Mesenchymal stem cell (in vitro differentiated cells and primary cell): ENCODE measurements at regions not wholly inside any gene's neighbourhood (a gene's known extent, or its start where the extent isn't known, plus 50 kb on each side); places are given as distances from the start of the nearest gene placed in this dataset.
A peak's percentile ranks its signal among the peaks of the same experiment; 100 is the strongest.
"Not testable (repeated sequence)": the region's sequence is repeated elsewhere in the genome, so short reads cannot be mapped to it uniquely, and the experiment has no call there.

Experiments
- DNase-seq: peaks from one replicate; pipeline ENCODE4 v3.0.0-alpha.2; 2013
- H2AFZ ChIP-seq: one replicate; pipeline ENCODE4 v1.6.1; 2013; ENCODE audit warnings: low read depth, mild to moderate bottlenecking, control low read depth, inconsistent platforms, low read length, moderate library complexity
- H2AK5ac ChIP-seq: 2 replicates; pipeline ENCODE4 v1.6.1; 2013; ENCODE audit warnings: low read length, moderate library complexity, mild to moderate bottlenecking, inconsistent platforms; ENCODE audit not compliant: severe bottlenecking
- H2BK120ac ChIP-seq: one replicate; pipeline ENCODE4 v1.6.1; 2013; ENCODE audit warnings: low read depth, mild to moderate bottlenecking, inconsistent platforms, low read length, moderate library complexity
- H2BK12ac ChIP-seq, 2 experiments: one replicate each; pipeline ENCODE4 v1.6.1; 2013; ENCODE audit warnings: inconsistent platforms in 2 of 2, low read length in 2 of 2, mild to moderate bottlenecking in 2 of 2, moderate library complexity in 2 of 2, control low read depth in 1 of 2
- H2BK15ac ChIP-seq: one replicate; pipeline ENCODE4 v1.6.1; 2013; ENCODE audit warnings: mild to moderate bottlenecking, low read depth, inconsistent platforms; ENCODE audit not compliant: poor library complexity, severe bottlenecking
- H2BK5ac ChIP-seq: 2 replicates; pipeline ENCODE4 v1.6.1; 2013; ENCODE audit warnings: low read depth, mild to moderate bottlenecking, low read length, control low read depth, inconsistent platforms; ENCODE audit not compliant: poor library complexity, severe bottlenecking
- H3K14ac ChIP-seq, 2 experiments: one replicate each; pipeline ENCODE4 v1.6.1; 2013; ENCODE audit warnings: inconsistent platforms in 2 of 2, low read length in 2 of 2, control low read depth in 1 of 2, mild to moderate bottlenecking in 1 of 2, moderate library complexity in 1 of 2
- H3K18ac ChIP-seq, 2 experiments: one replicate each; pipeline ENCODE4 v1.6.1; 2013; ENCODE audit warnings: inconsistent platforms in 2 of 2, low read length in 2 of 2, control low read depth in 1 of 2, low read depth in 1 of 2, mild to moderate bottlenecking in 1 of 2
- H3K23ac ChIP-seq, 2 experiments: one replicate each; pipeline ENCODE4 v1.6.1; 2013; ENCODE audit warnings: inconsistent platforms in 2 of 2, low read length in 2 of 2, mild to moderate bottlenecking in 2 of 2, moderate library complexity in 2 of 2, control low read depth in 1 of 2
- H3K27ac ChIP-seq: 2 replicates; pipeline ENCODE4 v1.5.1; 2013; ENCODE audit warnings: mild to moderate bottlenecking, moderate library complexity, low read length, control low read depth, inconsistent platforms; ENCODE audit not compliant: poor library complexity, severe bottlenecking
- H3K27me3 ChIP-seq, 2 experiments: 2 replicates each; pipeline versions ENCODE4 v1.6.1 to v1.7.0; 2013; ENCODE audit warnings: low read length in 2 of 2, mild to moderate bottlenecking in 2 of 2, moderate library complexity in 2 of 2, control low read depth in 1 of 2, inconsistent platforms in 1 of 2; ENCODE audit not compliant: control insufficient read depth in 1 of 2, insufficient read depth in 1 of 2
- H3K36me3 ChIP-seq, 2 experiments: 2 replicates each; pipeline versions ENCODE4 v1.6.1 to v1.7.0; 2013; ENCODE audit warnings: low read length in 2 of 2, control low read depth in 1 of 2, inconsistent platforms in 1 of 2, low read depth in 1 of 2, mild to moderate bottlenecking in 1 of 2; ENCODE audit not compliant: insufficient read depth in 2 of 2, control insufficient read depth in 1 of 2
- H3K4ac ChIP-seq, 2 experiments: one replicate each; pipeline ENCODE4 v1.6.1; 2013; ENCODE audit warnings: inconsistent platforms in 2 of 2, low read length in 2 of 2, mild to moderate bottlenecking in 2 of 2, moderate library complexity in 2 of 2, control low read depth in 1 of 2, low read depth in 1 of 2
- H3K4me1 ChIP-seq: 2 replicates; pipeline ENCODE4 v1.6.1; 2013; ENCODE audit warnings: low read depth, low read length, control low read depth; ENCODE audit not compliant: control insufficient read depth, insufficient read depth
- H3K4me2 ChIP-seq: 2 replicates; pipeline ENCODE4 v1.6.1; 2013; ENCODE audit warnings: low read length, mild to moderate bottlenecking, inconsistent platforms; ENCODE audit not compliant: poor library complexity, severe bottlenecking
- H3K4me3 ChIP-seq, 2 experiments: 2 replicates each; pipeline versions ENCODE4 v1.5.1 to v1.7.0; 2013; ENCODE audit warnings: low read length in 2 of 2, mild to moderate bottlenecking in 2 of 2, control low read depth in 1 of 2, low read depth in 1 of 2; ENCODE audit not compliant: insufficient read depth in 1 of 2
- H3K79me1 ChIP-seq: replicated peaks from 2 replicates; pipeline ENCODE4 v1.6.1; 2013; ENCODE audit warnings: mild to moderate bottlenecking, control low read depth, low read length, inconsistent platforms; ENCODE audit not compliant: poor library complexity, severe bottlenecking
- H3K9ac ChIP-seq: 2 replicates; pipeline ENCODE4 v1.7.0; 2013; ENCODE audit warnings: mild to moderate bottlenecking, low read length, moderate library complexity
- H3K9me3 ChIP-seq: 2 replicates; pipeline ENCODE4 v1.7.0; 2013; ENCODE audit warnings: mild to moderate bottlenecking, low read length; ENCODE audit not compliant: control insufficient read depth
- H4K8ac ChIP-seq: one replicate; pipeline ENCODE4 v1.6.1; 2013; ENCODE audit warnings: inconsistent platforms, mild to moderate bottlenecking, low read length, moderate library complexity
- H4K91ac ChIP-seq: one replicate; pipeline ENCODE4 v1.6.1; 2013; ENCODE audit warnings: mild to moderate bottlenecking, low read length, inconsistent platforms
- WGBS: methylation state at CpG from one replicate; pipeline ENCODE4 v1.1.7; 2013; ENCODE audit warnings: mixed read lengths; 5-methylcytosine and 5-hydroxymethylcytosine counted together

DNA sequence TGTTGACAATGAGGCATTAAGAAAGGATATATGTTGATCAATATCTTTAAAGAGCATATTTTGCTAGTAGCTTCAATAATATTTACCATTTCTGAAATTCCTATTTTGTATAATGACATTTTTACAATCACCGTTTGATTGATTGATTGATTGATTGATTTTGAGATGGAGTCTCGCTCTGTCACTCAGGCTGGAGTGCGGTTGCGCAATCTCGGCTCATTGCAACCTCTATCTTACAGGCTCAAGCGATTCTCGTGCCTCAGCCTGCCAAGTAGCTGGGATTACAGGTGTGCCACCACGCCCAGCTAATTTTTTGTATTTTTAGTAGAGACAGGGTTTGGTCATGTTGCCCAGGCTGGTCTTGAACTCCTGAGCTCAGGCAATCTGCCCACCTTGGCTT lies 150.9 kb upstream of the TEX13D start:
- H2AK5ac ChIP-seq, H4K8ac ChIP-seq, H3K18ac ChIP-seq, H3K79me1 ChIP-seq, H3K9me3 ChIP-seq, H3K14ac ChIP-seq, H2AFZ ChIP-seq, DNase-seq, H2BK5ac ChIP-seq, H3K4me3 ChIP-seq, H3K23ac ChIP-seq, H3K27ac ChIP-seq, H2BK120ac ChIP-seq, H3K36me3 ChIP-seq, H3K4ac ChIP-seq, H4K91ac ChIP-seq, H3K4me1 ChIP-seq, H3K27me3 ChIP-seq, H2BK15ac ChIP-seq, H3K9ac ChIP-seq, H3K4me2 ChIP-seq, H2BK12ac ChIP-seq: not testable (repeated sequence)
- WGBS, result 87% methylated on average over 7 of the region's 8 CpGs

DNA sequence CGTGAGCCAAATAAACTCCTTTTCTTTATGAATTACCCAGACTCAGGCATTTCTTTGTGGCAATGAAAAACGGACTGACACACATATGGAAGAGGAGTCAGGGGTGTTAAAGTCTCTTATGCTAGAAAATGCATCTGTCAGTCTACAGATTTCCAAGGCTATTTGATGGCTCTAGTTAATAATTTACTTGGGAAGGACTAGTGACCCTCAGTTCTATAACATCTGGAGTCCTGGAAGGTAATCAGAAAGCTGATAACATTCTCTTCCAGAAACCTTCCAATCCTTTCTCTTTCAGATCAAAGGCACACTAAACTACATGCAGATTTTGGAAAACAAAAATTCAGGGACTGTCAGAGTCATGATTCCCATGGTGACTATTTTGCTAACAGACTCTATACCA lies 142.0 kb upstream of the TEX13D start:
- Histone ChIP-seq H2BK120ac (no peak overlapping the region), H3K36me3 (no peaks in the 10 kb centered on the region), H3K4me3 (no peak overlapping the region), H3K4me1 (no peaks in the 10 kb centered on the region), H4K91ac (no peak overlapping the region), H3K79me1 (no peaks in the 10 kb centered on the region), H3K23ac (no peak overlapping the region), H3K27ac (no peak overlapping the region), H3K18ac (no peak overlapping the region), H2BK15ac (no peak overlapping the region), H2AK5ac (no peak overlapping the region), H3K27me3 (no peaks in the 10 kb centered on the region), H2BK5ac (no peak overlapping the region), H3K4ac (no peak overlapping the region), H3K9me3 (no peaks in the 10 kb centered on the region), H2BK12ac (no peak overlapping the region), H2AFZ (no peak overlapping the region), H3K14ac (no peak overlapping the region), H3K4me2 (no peak overlapping the region), H4K8ac (no peak overlapping the region), H3K9ac (no peak overlapping the region)
- no peak for DNase-seq
- no CpG with 5 or more reads among the region's 2 CpGs for WGBS

- no peak overlapping the region for H3K14ac ChIP-seq
- H3K9ac ChIP-seq, result peak overlapping the region; percentile 64
- H3K4me2 ChIP-seq, result no peak overlapping the region
- H3K4me3 ChIP-seq, result no peak overlapping the region
- no peak overlapping the region for H3K27ac ChIP-seq
- H2BK5ac ChIP-seq, result no peak overlapping the region
- H2AK5ac ChIP-seq, result no peak overlapping the region
- H3K27me3 ChIP-seq, result no peaks in the 10 kb centered on the region
- H3K23ac ChIP-seq, result no peak overlapping the region
- no peaks in the 10 kb centered on the region for H3K4me1 ChIP-seq
- H3K9me3 ChIP-seq, result no peaks in the 10 kb centered on the region
- no peaks in the 10 kb centered on the region for H3K79me1 ChIP-seq
- no peak overlapping the region for H4K91ac ChIP-seq
- H3K4ac ChIP-seq, result no peak overlapping the region
- no peak overlapping the region for H2AFZ ChIP-seq
- H3K18ac ChIP-seq, result no peak overlapping the region
- no peaks in the 10 kb centered on the region for H3K36me3 ChIP-seq
- peak; percentile 52 for DNase-seq
- H2BK120ac ChIP-seq, result no peak overlapping the region
- H2BK15ac ChIP-seq, result no peak overlapping the region
- WGBS, result 48% methylated on average over 4 of the region's 5 CpGs
- H4K8ac ChIP-seq, result no peak overlapping the region
- H2BK12ac ChIP-seq, result no peak overlapping the region
Observed at GRCh38 chrX:124194199-124194598, 138.3 kb upstream of the TEX13D start.

DNA sequence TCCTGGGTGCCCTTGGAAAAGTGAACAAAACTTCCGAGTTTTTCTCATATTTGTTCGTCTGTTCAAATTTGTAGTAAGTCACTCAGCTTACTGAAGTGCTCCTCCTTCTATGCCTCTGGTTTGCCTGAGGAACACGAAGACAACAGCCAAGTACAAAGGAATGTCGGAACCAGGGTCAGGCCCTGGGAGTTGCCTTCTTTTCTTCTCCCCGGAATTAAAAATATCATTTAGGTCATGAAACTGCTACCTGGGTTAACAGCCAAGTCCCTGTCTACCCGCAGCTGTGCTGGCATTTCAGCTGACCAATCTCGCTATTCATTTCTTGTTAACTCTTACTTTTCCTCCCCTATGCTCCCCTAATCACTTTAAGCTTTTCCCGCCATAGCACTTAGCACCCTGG lies 137.6 kb upstream of the TEX13D start:
- no peak for DNase-seq

More for the DNA sequence above, 137.6 kb upstream of the TEX13D start:
- Histone ChIP-seq H4K8ac (no peak overlapping the region), H3K18ac (no peak overlapping the region), H2BK5ac (no peak overlapping the region), H3K9me3 (no peaks in the 10 kb centered on the region), H3K36me3 (no peaks in the 10 kb centered on the region), H3K79me1 (no peaks in the 10 kb centered on the region), H2AFZ (no peak overlapping the region), H3K14ac (no peak overlapping the region), H2BK12ac (no peak overlapping the region), H3K27ac (no peak overlapping the region), H3K4me2 (no peak overlapping the region), H2BK15ac (no peak overlapping the region), H3K4me1 (no peaks in the 10 kb centered on the region), H4K91ac (no peak overlapping the region), H3K23ac (no peak overlapping the region), H3K27me3 (no peaks in the 10 kb centered on the region), H3K4me3 (no peak overlapping the region), H3K4ac (no peak overlapping the region), H3K9ac (peak overlapping the region; percentile 64), H2BK120ac (no peak overlapping the region), H2AK5ac (no peak overlapping the region)
- 80% methylated on average over 8 of the region's 8 CpGs for WGBS
